T1000 (cell line): ENCODE measurements at regions not wholly inside any gene's neighbourhood (a gene's known extent, or its start where the extent isn't known, plus 50 kb on each side); places are given as distances from the start of the nearest gene placed in this dataset.
"Not testable (repeated sequence)": the region's sequence is repeated elsewhere in the genome, so short reads cannot be mapped to it uniquely, and the experiment has no call there.

Experiments
- DNase-seq: peaks from one replicate; lab custom pipeline; 2025; ENCODE audit warnings: mixed read lengths; lab: John Stamatoyannopoulos, UW

DNA sequence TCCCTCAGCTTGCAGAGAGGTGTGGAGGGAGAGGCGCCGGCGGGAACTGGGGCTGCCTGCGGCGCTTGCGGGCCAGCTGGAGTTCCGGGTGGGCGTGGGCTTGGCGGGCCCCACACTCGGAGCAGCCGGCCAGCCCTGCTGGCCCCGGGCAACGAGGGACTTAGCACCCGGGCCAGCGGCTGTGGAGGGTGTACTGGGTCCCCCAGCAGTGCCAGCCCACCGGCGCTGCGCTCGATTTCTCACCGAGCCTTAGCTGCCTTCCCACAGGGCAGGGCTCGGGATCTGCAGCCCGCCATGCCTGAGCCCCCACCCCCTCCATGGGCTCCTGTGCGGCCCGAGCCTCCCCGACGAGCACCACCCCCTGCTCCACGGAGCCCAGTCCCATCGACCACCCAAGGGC is 133.5 kb upstream of the NRP1 start:
- DNase-seq: not testable (repeated sequence)

DNA sequence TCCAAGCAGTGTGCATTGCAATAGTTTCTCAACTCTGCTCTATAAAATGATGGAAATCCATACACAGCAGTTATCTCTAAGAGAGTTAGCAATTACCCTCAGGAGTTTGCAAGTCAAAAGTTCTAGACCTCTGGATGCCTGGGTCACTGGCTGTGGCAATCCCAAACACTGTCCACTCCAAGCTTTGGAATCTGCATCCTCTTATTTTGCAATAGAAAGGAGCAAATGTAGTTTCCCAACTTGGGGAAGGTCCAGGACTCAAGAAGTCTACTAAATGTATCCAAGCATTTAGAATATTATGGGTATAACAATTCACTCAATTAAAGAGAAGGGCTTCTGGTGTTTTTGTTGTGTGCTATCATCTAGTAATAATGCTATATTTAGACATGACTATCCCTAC is 131.3 kb upstream of the NRP1 start:
- no peak for DNase-seq

DNA sequence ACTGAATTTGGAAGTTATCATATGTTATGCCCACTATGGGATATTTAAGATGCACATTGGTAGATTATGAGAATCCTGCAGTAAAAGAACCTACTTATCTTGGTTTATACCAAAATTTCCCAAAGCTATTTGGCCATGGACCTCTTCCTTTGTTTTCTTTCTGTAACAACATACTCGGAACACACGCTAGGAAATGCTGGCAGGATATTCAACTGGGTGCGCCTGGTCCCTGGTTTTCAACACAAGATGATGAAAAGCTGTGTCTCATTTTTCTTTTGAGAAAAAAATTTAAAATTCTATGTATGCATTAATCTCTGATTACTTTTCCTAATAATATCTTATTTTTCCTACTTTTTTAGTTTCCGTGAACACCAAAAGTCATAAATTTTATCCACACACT is 128.5 kb upstream of the NRP1 start:
- no peak for DNase-seq

DNA sequence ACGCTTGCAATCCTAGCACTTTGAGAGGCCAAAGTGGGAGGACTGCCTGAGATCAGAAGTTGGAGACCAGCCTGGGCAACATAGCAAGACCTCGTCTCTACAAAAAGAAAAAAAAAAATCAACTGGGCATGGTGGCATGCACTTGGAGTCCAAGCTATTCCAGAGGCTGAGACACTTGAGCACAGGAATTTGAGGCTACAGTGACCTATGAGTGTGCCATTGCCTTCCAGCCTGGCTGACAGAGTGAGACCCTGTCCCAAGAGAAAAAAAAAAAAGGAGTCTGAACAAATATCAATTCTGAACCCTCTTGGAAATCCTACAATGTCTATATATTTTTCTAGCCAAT is 126.8 kb upstream of the NRP1 start:
- no peak for DNase-seq

- DNase-seq: no peak
These were observed 126.2 kb upstream of the NRP1 start for GRCh38 chr10:33460505-33461294.

GRCh38 chr10:33459602-33460001 is 125.1 kb upstream of the NRP1 start:
- peak; percentile 91 for DNase-seq

DNA sequence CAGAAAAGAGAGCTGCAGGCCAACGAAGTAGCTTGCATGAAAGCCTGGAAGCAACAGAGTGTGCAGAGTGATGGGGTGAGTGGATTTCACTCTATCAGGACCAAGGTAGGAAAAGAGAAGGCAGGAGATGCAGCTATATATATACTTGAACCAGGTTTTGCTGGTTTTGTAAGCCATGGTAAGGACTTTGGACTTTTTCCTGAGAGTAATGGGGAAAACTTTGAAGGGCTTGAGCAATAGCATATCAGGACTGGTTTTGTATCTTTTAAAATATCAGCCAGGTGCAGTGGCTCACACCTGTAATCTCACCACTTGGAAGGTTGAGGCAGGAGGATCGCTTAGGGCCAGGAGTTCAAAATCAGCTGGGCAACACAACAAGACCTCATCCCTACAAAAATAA is 120.6 kb upstream of the NRP1 start:
- DNase-seq: no peak

DNA sequence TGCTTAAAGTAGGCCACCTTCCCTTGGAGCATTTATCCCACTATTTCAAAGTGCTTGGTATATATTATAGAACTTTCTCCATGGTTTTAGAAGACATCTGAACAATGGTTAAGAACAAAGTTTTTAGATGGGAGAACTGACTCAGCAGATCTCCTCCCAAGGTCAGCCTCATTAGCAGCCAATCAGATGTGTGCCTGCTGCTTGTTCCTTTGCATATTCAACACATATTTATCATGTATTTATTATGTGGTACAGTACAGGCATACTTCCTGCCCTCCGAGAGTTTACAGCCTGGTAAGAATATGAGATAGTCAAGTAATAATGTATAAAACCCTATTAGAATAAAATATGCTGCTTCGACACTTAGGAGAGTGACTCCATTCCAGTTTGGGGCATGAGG is 120.1 kb upstream of the NRP1 start:
- DNase-seq: no peak

- no peak for DNase-seq
These were observed 118.9 kb upstream of the NRP1 start for GRCh38 chr10:33453081-33454025.

- DNase-seq: no peak
These were observed 114.1 kb upstream of the NRP1 start for GRCh38 chr10:33448421-33449140.

DNA sequence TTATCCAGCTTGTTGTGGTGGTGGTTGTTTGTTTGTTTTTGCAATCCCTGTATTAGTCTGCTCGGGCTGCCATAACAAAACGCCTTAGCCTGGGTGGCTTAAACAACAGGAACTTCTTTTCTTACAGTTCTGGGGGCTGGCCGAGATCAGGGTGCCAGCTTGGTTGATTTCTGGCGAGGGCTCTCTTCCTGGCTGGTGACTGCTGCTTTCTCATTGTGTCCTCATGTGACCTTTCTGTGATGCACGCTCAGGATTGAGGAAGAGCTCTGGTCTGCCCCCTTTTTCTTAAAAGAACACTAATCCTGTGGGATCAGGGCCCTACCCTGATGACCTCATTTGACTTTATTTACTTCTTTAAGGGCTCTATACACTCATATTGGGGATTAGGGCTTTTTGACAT is 107.1 kb upstream of the NRP1 start:
- no peak for DNase-seq

GRCh38 chr10:33434933-33435332 is 100.5 kb upstream of the NRP1 start:
- DNase-seq: no peak

DNA sequence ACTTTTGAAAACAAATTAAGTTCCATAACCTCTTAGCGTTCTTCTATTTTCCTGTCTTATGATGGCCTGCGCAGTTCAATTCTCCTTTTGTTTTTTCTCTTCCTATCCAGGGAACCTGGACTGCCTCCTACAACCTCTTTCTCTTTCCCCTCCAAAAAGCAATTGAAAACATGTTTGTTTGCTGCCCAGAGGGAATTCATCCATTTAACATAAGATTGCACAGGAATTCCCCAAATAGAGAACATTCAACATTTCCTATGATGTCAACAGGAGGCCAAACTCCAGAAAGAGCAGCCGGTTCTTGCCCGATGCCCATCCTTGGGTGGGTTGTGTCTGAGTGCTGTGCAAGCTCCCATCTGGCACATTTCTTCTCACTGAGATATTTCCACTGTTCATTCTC is 94.2 kb upstream of the NRP1 start:
- DNase-seq: no peak

GRCh38 chr10:33423154-33423529 is 88.7 kb upstream of the NRP1 start:
- no peak for DNase-seq

GRCh38 chr10:33422471-33423153 is 88.1 kb upstream of the NRP1 start:
- DNase-seq: no peak

GRCh38 chr10:33421789-33422462 is 87.5 kb upstream of the NRP1 start:
- DNase-seq: no peak

- DNase-seq: no peak
These were observed 84.8 kb upstream of the NRP1 start for GRCh38 chr10:33419311-33419710.

DNA sequence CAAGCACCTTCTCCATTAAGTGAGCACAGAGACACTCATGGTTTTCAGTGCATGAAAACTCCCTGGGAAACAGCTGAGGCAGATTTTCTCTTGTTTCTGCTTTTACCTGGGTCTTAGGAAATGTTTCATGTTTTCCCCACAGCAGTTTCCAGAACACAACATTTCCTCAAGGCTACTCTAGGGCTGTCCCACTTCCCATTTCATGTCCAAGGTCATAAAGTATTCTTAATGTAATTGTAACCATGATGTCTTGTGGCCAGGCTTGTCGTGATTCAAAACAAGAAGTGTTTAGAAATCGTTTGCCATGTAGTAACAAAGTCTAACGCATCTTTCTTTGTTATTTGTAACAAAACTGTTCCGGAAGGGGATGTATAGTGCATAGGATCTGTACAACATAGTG is 83.8 kb upstream of the NRP1 start:
- no peak for DNase-seq

DNA sequence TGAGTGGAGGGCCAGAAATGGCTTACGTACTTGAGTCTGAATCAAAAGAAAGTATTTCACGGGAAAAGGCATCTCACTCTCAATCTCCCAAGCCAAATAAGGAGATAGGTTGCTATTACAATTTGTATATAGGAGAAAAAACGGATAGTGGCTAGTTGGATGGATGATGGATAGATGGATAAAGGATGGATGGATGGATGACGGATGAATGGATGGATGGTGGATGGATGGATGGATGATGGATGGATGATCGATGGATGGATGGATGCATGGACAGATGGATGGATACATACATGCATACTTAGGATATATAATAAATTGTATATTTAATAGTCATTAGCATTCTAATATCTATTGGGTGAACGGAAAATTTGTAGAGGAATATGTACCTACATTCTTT is 82.2 kb upstream of the NRP1 start:
- DNase-seq: no peak

DNA sequence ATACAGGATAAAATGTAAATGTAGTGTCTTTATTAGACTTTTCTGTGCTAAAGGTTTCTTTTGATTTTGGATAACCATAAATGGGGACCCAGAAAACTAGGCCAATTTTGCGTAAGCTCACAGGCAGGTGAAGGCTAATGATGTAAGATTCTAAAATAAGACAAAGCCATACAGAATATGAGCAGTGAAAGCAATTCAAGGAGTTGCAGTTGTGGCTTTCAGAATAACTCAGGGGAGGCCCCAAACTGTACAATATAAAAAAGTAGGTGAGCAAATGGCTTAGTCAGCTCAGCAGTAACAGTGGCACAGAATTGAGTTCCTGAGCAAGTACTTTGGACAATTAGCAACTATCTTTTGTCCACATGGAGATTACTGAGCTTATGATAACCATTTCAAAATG is 81.7 kb upstream of the NRP1 start:
- DNase-seq: no peak

DNA sequence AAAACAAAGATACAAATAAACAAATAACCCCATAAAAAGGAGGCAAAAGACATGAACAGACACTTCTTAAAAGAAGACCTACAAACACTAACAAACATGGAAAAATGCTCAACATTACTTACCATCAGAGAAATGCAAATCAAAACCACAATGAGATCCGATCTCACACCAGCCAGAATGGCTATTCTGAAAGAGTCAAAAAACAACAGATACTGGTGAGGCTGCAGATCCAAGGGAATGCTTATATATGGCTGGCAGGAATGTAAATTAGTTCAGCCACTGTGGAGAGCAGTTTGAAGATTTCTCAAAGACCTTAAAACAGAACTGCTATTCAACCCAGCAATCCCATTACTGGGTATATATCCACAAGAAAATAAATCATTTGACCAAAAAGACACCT is 80.4 kb upstream of the NRP1 start:
- no peak for DNase-seq
